ENCODE measurements at regions not wholly inside any gene's neighbourhood (a gene's known extent, or its start where the extent isn't known, plus 50 kb on each side); places are given as distances from the start of the nearest gene placed in this dataset.
"Not testable (repeated sequence)": the region's sequence is repeated elsewhere in the genome, so short reads cannot be mapped to it uniquely, and the experiment has no call there.

GRCh38 chr7:55743454-55743717, 119.2 kb downstream of the SEPTIN14 start:
- not testable (repeated sequence) for DNase-seq (ENCODE audit: low read depth in 4 of 4, low spot score in 2 of 4)

- not testable (repeated sequence) for DNase-seq (ENCODE audit: low read depth in 4 of 4, low spot score in 2 of 4)
Observed at GRCh38 chr7:55742651-55743453, 119.7 kb downstream of the SEPTIN14 start.

GRCh38 chr7:55741721-55742631, 120.6 kb downstream of the SEPTIN14 start:
- DNase-seq (ENCODE audit: low read depth in 4 of 4, low spot score in 2 of 4): not testable (repeated sequence)

- not testable (repeated sequence) for DNase-seq (ENCODE audit: low read depth in 4 of 4, low spot score in 2 of 4)
Observed at GRCh38 chr7:55740633-55741250, 121.8 kb downstream of the SEPTIN14 start.

GRCh38 chr7:55740053-55740452, 122.5 kb downstream of the SEPTIN14 start:
- DNase-seq (ENCODE audit: low read depth in 4 of 4, low spot score in 2 of 4): not testable (repeated sequence)

- not testable (repeated sequence) for DNase-seq (ENCODE audit: low read depth in 4 of 4, low spot score in 2 of 4)
Observed at GRCh38 chr7:55736641-55737221, 125.8 kb downstream of the SEPTIN14 start.

GRCh38 chr7:55733241-55734140, 129.1 kb downstream of the SEPTIN14 start:
- DNase-seq (ENCODE audit: low read depth in 4 of 4, low spot score in 2 of 4): no peak

- no peak for DNase-seq (ENCODE audit: low read depth in 4 of 4, low spot score in 2 of 4)
Observed at GRCh38 chr7:55731931-55732330, 130.6 kb downstream of the SEPTIN14 start.

GRCh38 chr7:55730197-55730596, 132.4 kb downstream of the SEPTIN14 start:
- DNase-seq (ENCODE audit: low read depth in 4 of 4, low spot score in 2 of 4): no peak

- no peak for DNase-seq (ENCODE audit: low read depth in 4 of 4, low spot score in 2 of 4)
Observed at GRCh38 chr7:55723621-55723941, 139.0 kb downstream of the SEPTIN14 start.

- not testable (repeated sequence) for DNase-seq (ENCODE audit: low read depth in 4 of 4, low spot score in 2 of 4)
Observed at GRCh38 chr7:55722874-55723620, 139.5 kb downstream of the SEPTIN14 start.

- not testable (repeated sequence) for DNase-seq (ENCODE audit: low read depth in 4 of 4, low spot score in 2 of 4)
Observed at GRCh38 chr7:55721004-55721403, 141.5 kb downstream of the SEPTIN14 start.

- not testable (repeated sequence) for DNase-seq (ENCODE audit: low read depth in 4 of 4, low spot score in 2 of 4)
Observed at GRCh38 chr7:55715247-55715867, 143.1 kb upstream of the VOPP1 start.

- not testable (repeated sequence) for DNase-seq (ENCODE audit: low read depth in 4 of 4, low spot score in 2 of 4)
Observed at GRCh38 chr7:55714370-55714769, 142.1 kb upstream of the VOPP1 start.

GRCh38 chr7:55710312-55710711, 138.0 kb upstream of the VOPP1 start:
- not testable (repeated sequence) for DNase-seq (ENCODE audit: low read depth in 4 of 4, low spot score in 2 of 4)

- DNase-seq (ENCODE audit: low read depth in 4 of 4, low spot score in 2 of 4): not testable (repeated sequence)
Observed at GRCh38 chr7:55708028-55708427, 135.7 kb upstream of the VOPP1 start.

GRCh38 chr7:55707410-55707809, 135.1 kb upstream of the VOPP1 start:
- DNase-seq (ENCODE audit: low read depth in 4 of 4, low spot score in 2 of 4): not testable (repeated sequence)

GRCh38 chr7:55706451-55707195, 134.3 kb upstream of the VOPP1 start:
- DNase-seq (ENCODE audit: low read depth in 4 of 4, low spot score in 2 of 4): not testable (repeated sequence)

All from left renal cortex interstitium (tissue), 4 donors.